WTC11 (cell line): ENCODE measurements at regions not wholly inside any gene's neighbourhood (a gene's known extent, or its start where the extent isn't known, plus 50 kb on each side); places are given as distances from the start of the nearest gene placed in this dataset.

ENCODE experiments used
- ATAC-seq: fragments of 200-7000 bp; cut with Tn5 transposase; 2 replicates; pipeline ENCODE4 v1.10.0; 2021; ENCODE audit warnings: mild to moderate bottlenecking, moderate library complexity
- CTCF ChIA-PET: fragments of 300-600 bp; sonication (Branson Sonifier 250); formaldehyde crosslinking; loops from one replicate; lab custom pipeline; 2021; ENCODE audit warnings: antibody characterized with exemption; lab: Charles Lee
- POLR2A ChIA-PET: fragments of 350-600 bp; sonication (Branson Sonifier 250); formaldehyde crosslinking; loops from one replicate; lab custom pipeline; 2021; ENCODE audit warnings: antibody characterized with exemption; lab: Charles Lee
- DNase-seq: peaks from one replicate; pipeline ENCODE4 v3.0.0; 2021; ENCODE audit warnings: low spot score
- H3K27ac Mint-ChIP-seq: 2 replicates; pipeline ENCODE4 v1.8.0; 2021; ENCODE audit warnings: mixed read lengths
- H3K27me3 Mint-ChIP-seq: 2 replicates; pipeline ENCODE4 v1.8.0; 2021; ENCODE audit warnings: low read depth, mild to moderate bottlenecking, moderate library complexity, mixed read lengths
- H3K36me3 Mint-ChIP-seq: 2 replicates; pipeline ENCODE4 v1.8.0; 2021; ENCODE audit warnings: mixed read lengths
- H3K4me1 Mint-ChIP-seq: 2 replicates; pipeline ENCODE4 v1.8.0; 2022; ENCODE audit warnings: mixed read lengths
- H3K4me3 Mint-ChIP-seq: 2 replicates; pipeline ENCODE4 v1.8.0; 2021; ENCODE audit warnings: mild to moderate bottlenecking, moderate library complexity, mixed read lengths
- H3K9me3 Mint-ChIP-seq: 2 replicates; pipeline ENCODE4 v1.8.0; 2021; ENCODE audit warnings: mixed read lengths
- FOXP4 ChIP-seq: sonication (generic); formaldehyde crosslinking; IDR thresholded peaks from 2 replicates; pipeline ENCODE4 v1.8.0; 2022; ENCODE audit warnings: mild to moderate bottlenecking, missing genetic modification reagents
- GRHL2 ChIP-seq: fragments of 250-450 bp; sonication (Bioruptor Pico); IDR thresholded peaks from 2 replicates; pipeline ENCODE4 v1.8.0; 2022; ENCODE audit warnings: mild to moderate bottlenecking, moderate library complexity; ENCODE audit not compliant: insufficient replicate concordance, severe bottlenecking
- HMGA2 ChIP-seq: fragments of 250-450 bp; sonication (Bioruptor Pico); IDR thresholded peaks from 2 replicates; pipeline ENCODE4 v1.4.0; 2021; ENCODE audit warnings: mild to moderate bottlenecking, moderate library complexity
- IRF2 ChIP-seq: sonication (generic); formaldehyde crosslinking; IDR thresholded peaks from 2 replicates; pipeline ENCODE4 v1.8.0; 2022; ENCODE audit warnings: low read depth, missing genetic modification reagents, borderline replicate concordance
- MYBL2 ChIP-seq: sonication (generic); formaldehyde crosslinking; IDR thresholded peaks from 2 replicates; pipeline ENCODE4 v1.8.1; 2023; ENCODE audit warnings: mild to moderate bottlenecking, moderate library complexity, missing genetic modification reagents
- NFATC4 ChIP-seq: fragments of 250-450 bp; sonication (Bioruptor Pico); IDR thresholded peaks from 2 replicates; pipeline ENCODE4 v1.9.0; 2021; ENCODE audit warnings: mild to moderate bottlenecking
- NFE2L1 ChIP-seq: sonication (generic); formaldehyde crosslinking; IDR thresholded peaks from 2 replicates; pipeline ENCODE4 v1.8.1; 2023; ENCODE audit warnings: missing genetic modification reagents
- NR1H2 ChIP-seq: sonication (generic); formaldehyde crosslinking; IDR thresholded peaks from 2 replicates; pipeline ENCODE4 v1.9.0; 2021; ENCODE audit warnings: mild to moderate bottlenecking, moderate library complexity, missing genetic modification reagents
- PREB ChIP-seq: sonication (generic); formaldehyde crosslinking; IDR thresholded peaks from 2 replicates; pipeline ENCODE4 v1.8.1; 2022; ENCODE audit warnings: mild to moderate bottlenecking, missing genetic modification reagents, moderate library complexity, borderline replicate concordance
- RELA ChIP-seq: sonication (generic); formaldehyde crosslinking; IDR thresholded peaks from 2 replicates; pipeline ENCODE4 v1.8.1; 2022; ENCODE audit warnings: missing genetic modification reagents, mild to moderate bottlenecking, borderline replicate concordance
- TEAD1 ChIP-seq: sonication (generic); formaldehyde crosslinking; IDR thresholded peaks from 2 replicates; pipeline ENCODE4 v1.8.0; 2022; ENCODE audit warnings: mild to moderate bottlenecking, missing genetic modification reagents
- ZNF425 ChIP-seq: fragments of 250-450 bp; sonication (Bioruptor Pico); conservative IDR thresholded peaks from 2 replicates; pipeline ENCODE4 v1.9.0; 2021; ENCODE audit warnings: mild to moderate bottlenecking
- ZNF671 ChIP-seq: fragments of 250-450 bp; sonication (Bioruptor Pico); IDR thresholded peaks from 2 replicates; pipeline ENCODE4 v1.8.0; 2021; ENCODE audit warnings: mild to moderate bottlenecking
- TF ChIP-seq, protein P1 (sequence below): fragments of 250-450 bp; sonication (Bioruptor Pico); IDR thresholded peaks from 2 replicates; pipeline ENCODE4 v1.9.0; 2021; ENCODE audit warnings: mild to moderate bottlenecking
- TF ChIP-seq, protein P2 (sequence below): fragments of 250-450 bp; sonication (Bioruptor Pico); IDR thresholded peaks from 2 replicates; pipeline ENCODE4 v1.8.0; 2021; ENCODE audit warnings: mild to moderate bottlenecking
- TF ChIP-seq, protein P3 (sequence below): sonication (generic); formaldehyde crosslinking; IDR thresholded peaks from 2 replicates; pipeline ENCODE4 v1.8.1; 2022; ENCODE audit warnings: low read depth, mild to moderate bottlenecking, moderate library complexity, missing genetic modification reagents, borderline replicate concordance
- TF ChIP-seq, protein P4 (sequence below): sonication (generic); formaldehyde crosslinking; IDR thresholded peaks from 2 replicates; pipeline ENCODE4 v1.8.1; 2023; ENCODE audit warnings: mild to moderate bottlenecking, moderate library complexity, missing genetic modification reagents
- TF ChIP-seq, protein P5 (sequence below): fragments of 250-450 bp; sonication (Bioruptor Pico); IDR thresholded peaks from 2 replicates; pipeline ENCODE4 v1.9.0; 2021; ENCODE audit warnings: mild to moderate bottlenecking
- TF ChIP-seq, protein P6 (sequence below): fragments of 200-600 bp; IDR thresholded peaks from 2 replicates; pipeline ENCODE4 v1.8.0; 2022; ENCODE audit warnings: antibody characterized with exemption

DNA sequence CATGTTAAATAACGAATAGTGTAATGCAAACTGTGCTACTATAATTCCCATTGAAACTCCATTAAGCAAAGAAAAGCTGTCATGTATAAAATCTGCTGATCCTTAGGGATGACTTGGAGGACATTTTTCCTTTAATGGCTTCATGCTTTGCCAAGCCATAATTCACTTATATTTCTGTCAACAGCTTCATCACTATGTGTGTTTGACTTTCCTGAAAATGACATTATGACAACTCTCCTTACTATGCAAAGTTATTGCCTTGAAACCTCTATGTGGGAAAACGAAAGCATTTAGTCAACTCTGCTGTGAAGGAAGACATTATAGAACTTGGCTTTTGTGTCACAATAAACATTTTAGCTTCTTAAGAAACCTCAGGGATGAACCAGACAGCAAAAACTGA is 210.5 kb downstream of the GRXCR1 start (continued):
- TF ChIP-seq NR1H2 (CRISPR knock-in tag) (no peak), GRHL2 (CRISPR knock-in tag) (no peak), ZNF425 (no peak)
- TF ChIP-seq, protein P1, sequence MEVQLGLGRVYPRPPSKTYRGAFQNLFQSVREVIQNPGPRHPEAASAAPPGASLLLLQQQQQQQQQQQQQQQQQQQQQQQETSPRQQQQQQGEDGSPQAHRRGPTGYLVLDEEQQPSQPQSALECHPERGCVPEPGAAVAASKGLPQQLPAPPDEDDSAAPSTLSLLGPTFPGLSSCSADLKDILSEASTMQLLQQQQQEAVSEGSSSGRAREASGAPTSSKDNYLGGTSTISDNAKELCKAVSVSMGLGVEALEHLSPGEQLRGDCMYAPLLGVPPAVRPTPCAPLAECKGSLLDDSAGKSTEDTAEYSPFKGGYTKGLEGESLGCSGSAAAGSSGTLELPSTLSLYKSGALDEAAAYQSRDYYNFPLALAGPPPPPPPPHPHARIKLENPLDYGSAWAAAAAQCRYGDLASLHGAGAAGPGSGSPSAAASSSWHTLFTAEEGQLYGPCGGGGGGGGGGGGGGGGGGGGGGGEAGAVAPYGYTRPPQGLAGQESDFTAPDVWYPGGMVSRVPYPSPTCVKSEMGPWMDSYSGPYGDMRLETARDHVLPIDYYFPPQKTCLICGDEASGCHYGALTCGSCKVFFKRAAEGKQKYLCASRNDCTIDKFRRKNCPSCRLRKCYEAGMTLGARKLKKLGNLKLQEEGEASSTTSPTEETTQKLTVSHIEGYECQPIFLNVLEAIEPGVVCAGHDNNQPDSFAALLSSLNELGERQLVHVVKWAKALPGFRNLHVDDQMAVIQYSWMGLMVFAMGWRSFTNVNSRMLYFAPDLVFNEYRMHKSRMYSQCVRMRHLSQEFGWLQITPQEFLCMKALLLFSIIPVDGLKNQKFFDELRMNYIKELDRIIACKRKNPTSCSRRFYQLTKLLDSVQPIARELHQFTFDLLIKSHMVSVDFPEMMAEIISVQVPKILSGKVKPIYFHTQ (CRISPR knock-in tag), result no peak

GRCh38 chr4:43112139-43112538 is 219.6 kb downstream of the GRXCR1 start:
- ChIA-PET CTCF (no interaction called here), POLR2A (no interaction called here)
- peaks cover 9% of the 10 kb centered on the region for H3K9me3 Mint-ChIP-seq
- no peak overlapping the region for H3K4me3 Mint-ChIP-seq
- ATAC-seq (no peak), DNase-seq (no peak)
- H3K27me3 Mint-ChIP-seq, result no peaks in the 10 kb centered on the region
- H3K36me3 Mint-ChIP-seq, result no peaks in the 10 kb centered on the region
- H3K27ac Mint-ChIP-seq, result no peak overlapping the region
- peaks cover 7% of the 10 kb centered on the region for H3K4me1 Mint-ChIP-seq
- no peak for TF ChIP-seq NFATC4 (CRISPR knock-in tag)
- TF ChIP-seq NFE2L1 (CRISPR knock-in tag), result no peak
- no peak for TF ChIP-seq ZNF425
- TF ChIP-seq, protein P2, sequence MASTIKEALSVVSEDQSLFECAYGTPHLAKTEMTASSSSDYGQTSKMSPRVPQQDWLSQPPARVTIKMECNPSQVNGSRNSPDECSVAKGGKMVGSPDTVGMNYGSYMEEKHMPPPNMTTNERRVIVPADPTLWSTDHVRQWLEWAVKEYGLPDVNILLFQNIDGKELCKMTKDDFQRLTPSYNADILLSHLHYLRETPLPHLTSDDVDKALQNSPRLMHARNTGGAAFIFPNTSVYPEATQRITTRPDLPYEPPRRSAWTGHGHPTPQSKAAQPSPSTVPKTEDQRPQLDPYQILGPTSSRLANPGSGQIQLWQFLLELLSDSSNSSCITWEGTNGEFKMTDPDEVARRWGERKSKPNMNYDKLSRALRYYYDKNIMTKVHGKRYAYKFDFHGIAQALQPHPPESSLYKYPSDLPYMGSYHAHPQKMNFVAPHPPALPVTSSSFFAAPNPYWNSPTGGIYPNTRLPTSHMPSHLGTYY (CRISPR knock-in tag), result no peak
- TF ChIP-seq, protein P3, sequence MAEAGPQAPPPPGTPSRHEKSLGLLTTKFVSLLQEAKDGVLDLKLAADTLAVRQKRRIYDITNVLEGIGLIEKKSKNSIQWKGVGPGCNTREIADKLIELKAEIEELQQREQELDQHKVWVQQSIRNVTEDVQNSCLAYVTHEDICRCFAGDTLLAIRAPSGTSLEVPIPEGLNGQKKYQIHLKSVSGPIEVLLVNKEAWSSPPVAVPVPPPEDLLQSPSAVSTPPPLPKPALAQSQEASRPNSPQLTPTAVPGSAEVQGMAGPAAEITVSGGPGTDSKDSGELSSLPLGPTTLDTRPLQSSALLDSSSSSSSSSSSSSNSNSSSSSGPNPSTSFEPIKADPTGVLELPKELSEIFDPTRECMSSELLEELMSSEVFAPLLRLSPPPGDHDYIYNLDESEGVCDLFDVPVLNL (CRISPR knock-in tag), result no peak
- no peak for TF ChIP-seq RELA (CRISPR knock-in tag)
- no peak for TF ChIP-seq ZNF671
- TF ChIP-seq, protein P4, sequence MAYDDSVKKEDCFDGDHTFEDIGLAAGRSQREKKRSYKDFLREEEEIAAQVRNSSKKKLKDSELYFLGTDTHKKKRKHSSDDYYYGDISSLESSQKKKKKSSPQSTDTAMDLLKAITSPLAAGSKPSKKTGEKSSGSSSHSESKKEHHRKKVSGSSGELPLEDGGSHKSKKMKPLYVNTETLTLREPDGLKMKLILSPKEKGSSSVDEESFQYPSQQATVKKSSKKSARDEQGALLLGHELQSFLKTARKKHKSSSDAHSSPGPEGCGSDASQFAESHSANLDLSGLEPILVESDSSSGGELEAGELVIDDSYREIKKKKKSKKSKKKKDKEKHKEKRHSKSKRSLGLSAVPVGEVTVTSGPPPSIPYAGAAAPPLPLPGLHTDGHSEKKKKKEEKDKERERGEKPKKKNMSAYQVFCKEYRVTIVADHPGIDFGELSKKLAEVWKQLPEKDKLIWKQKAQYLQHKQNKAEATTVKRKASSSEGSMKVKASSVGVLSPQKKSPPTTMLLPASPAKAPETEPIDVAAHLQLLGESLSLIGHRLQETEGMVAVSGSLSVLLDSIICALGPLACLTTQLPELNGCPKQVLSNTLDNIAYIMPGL (CRISPR knock-in tag), result no peak
- TF ChIP-seq TEAD1 (CRISPR knock-in tag), result no peak
- TF ChIP-seq MYBL2, result no peak
- TF ChIP-seq, protein P5, sequence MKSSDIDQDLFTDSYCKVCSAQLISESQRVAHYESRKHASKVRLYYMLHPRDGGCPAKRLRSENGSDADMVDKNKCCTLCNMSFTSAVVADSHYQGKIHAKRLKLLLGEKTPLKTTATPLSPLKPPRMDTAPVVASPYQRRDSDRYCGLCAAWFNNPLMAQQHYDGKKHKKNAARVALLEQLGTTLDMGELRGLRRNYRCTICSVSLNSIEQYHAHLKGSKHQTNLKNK, result no peak
- TF ChIP-seq, protein P6, sequence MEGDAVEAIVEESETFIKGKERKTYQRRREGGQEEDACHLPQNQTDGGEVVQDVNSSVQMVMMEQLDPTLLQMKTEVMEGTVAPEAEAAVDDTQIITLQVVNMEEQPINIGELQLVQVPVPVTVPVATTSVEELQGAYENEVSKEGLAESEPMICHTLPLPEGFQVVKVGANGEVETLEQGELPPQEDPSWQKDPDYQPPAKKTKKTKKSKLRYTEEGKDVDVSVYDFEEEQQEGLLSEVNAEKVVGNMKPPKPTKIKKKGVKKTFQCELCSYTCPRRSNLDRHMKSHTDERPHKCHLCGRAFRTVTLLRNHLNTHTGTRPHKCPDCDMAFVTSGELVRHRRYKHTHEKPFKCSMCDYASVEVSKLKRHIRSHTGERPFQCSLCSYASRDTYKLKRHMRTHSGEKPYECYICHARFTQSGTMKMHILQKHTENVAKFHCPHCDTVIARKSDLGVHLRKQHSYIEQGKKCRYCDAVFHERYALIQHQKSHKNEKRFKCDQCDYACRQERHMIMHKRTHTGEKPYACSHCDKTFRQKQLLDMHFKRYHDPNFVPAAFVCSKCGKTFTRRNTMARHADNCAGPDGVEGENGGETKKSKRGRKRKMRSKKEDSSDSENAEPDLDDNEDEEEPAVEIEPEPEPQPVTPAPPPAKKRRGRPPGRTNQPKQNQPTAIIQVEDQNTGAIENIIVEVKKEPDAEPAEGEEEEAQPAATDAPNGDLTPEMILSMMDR, result no peak
- no peak for TF ChIP-seq FOXP4 (CRISPR knock-in tag)
- TF ChIP-seq PREB (CRISPR knock-in tag), result no peak
- TF ChIP-seq HMGA2, result no peak
- no peak for TF ChIP-seq IRF2 (CRISPR knock-in tag)
